ENCODE measurements at regions not wholly inside any gene's neighbourhood (a gene's known extent, or its start where the extent isn't known, plus 50 kb on each side); places are given as distances from the start of the nearest gene placed in this dataset.

DNA sequence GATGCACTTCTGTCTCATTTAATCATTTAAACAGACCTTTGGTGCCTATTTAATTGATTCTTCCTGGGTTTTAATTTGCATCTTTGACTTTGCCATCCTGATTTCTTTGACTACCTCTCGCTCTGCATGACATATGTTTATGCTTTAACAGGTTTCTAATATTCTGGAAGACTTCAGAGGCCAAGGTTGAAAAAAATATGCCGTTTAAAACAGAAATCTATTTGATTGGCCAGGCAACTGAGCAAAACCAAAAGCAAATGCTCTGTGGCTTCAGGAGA is 303.4 kb downstream of the IRS1 start:
- DNase-seq (ENCODE audit: extremely low read depth in 1 of 11, low read depth in 9 of 11, low spot score in 4 of 11), result no peak

DNA sequence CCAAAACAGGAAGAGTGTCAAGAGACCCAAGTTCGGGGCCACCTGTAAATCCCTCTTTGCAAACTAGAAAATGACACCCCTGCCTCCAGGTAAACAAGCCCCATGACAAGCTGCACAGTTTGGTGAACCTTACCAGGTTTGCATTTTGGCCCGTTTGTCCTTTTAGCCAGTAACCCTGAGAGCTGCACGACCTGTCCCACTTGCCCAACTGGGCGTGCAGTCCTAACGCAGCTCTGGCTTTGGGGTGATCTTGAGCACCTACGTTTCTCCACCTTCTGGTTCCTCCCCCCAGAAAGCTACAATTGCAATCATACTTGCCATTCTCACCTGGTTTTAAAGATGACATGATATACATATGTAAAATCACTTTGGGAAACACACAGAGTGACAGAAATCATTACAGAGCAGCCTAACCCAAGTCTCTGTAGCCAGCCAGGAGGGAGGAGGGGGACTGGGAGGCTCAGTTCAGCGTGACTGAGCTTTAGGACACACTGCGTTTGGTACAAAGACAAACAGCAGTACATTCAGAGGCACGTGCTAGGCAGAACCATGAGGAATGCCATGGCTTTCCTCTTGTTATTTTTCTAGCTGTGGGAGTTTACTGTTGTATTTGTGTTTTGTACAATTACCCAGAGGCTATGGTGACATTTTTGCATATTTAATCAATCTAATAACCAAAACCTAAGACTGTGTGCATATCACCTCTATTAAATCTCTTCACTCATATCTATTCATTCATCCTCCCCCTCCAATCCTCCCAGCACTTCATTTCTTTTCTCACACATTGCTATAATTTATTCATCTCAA is 304.0 kb downstream of the IRS1 start:
- peak in 4 of 11 donors; percentile 28 to 41 (median 33) for DNase-seq (ENCODE audit: extremely low read depth in 1 of 11, low read depth in 9 of 11, low spot score in 4 of 11)

DNA sequence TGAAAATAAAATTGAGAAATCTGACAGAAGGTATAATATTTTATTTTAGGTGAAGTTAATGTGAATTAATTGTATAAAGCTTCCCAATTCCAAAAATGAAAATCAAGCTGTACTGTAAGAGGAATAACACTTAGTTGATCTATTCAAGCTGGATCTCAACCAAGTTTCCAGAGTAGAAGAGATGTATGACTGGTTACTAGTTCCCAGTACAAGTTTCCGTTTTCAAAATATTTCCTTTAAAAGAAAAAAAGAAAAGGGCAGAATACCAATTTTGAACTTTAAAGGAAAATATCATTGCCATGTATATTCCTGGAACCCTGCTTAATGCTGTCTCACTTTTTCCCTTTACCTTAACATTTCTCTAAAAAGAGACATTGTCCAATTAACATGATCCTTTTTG is 308.5 kb downstream of the IRS1 start:
- no peak for DNase-seq (ENCODE audit: extremely low read depth in 1 of 11, low read depth in 9 of 11, low spot score in 4 of 11)

DNA sequence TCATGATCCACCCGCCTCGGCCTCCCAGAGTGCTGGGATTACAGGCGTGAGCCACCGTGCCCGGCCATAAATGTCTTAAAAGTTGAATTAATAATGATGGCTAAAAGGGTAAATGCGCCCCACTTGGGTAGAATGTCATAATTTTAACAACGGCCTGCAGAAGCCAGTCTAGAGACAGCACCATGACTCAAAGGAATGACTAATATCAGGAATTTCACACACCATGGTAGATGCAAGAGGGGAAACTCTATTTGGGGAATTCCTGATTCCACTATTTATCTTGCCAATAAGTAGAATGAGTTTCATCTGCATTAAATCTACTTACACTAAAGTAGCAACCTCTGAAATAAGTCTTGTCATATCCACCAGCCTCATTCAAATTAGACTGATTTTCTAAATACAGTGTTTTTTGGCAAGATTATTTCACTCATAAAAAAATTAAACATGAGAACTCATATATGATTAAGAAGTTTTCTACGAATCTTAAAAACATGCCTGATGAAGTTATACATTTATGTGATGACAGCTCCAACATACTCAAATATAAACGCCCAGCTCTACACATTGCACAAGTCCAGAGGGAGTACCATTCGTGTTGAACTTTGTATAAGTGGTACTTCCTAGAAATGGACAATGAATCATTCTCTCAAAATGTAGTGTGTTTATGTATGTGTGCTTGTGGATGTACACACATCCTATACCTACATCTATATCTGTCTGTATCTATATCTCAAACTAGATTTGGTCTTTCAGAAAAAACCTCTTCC is 309.7 kb downstream of the IRS1 start:
- no peak for DNase-seq (ENCODE audit: extremely low read depth in 1 of 11, low read depth in 9 of 11, low spot score in 4 of 11)

DNA sequence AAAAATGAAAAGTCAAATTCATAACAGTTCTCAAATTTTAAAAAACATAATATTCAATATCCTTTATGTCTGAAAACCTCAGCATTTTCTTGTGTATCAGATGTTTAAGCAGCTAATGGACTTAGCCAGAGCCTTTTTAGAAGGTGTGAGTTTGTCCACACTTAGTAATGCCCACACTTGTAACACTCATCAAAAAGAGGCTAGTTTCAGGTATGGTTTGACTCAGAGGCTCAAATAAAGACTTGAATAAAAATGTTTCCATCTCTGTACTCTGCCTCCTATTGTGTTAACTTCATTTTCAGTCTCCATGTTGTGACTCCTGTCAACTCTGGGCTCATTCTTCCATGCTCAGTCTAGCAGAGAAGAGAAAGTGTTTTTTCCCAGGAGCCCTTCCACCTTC is 311.6 kb downstream of the IRS1 start:
- no peak for DNase-seq (ENCODE audit: extremely low read depth in 1 of 11, low read depth in 9 of 11, low spot score in 4 of 11)

DNA sequence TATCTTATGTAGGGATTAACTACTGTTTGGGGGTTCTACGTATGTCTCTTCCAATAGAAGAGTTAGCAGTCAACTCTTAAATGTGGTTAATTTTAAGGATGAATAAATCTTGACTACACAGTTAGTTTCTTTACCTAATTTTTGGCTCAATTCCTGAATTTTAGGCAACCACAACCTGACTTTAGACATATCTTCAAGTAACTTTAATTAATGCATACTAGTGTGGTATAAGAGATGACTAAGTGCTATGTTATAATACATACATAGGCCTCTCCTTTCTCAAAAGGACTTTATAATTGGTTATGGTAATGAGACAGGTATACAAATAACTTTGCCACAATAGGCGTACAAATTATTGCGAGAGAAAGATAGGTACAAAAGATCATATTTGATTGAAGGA is 312.0 kb downstream of the IRS1 start:
- no peak for DNase-seq (ENCODE audit: extremely low read depth in 1 of 11, low read depth in 9 of 11, low spot score in 4 of 11)

DNA sequence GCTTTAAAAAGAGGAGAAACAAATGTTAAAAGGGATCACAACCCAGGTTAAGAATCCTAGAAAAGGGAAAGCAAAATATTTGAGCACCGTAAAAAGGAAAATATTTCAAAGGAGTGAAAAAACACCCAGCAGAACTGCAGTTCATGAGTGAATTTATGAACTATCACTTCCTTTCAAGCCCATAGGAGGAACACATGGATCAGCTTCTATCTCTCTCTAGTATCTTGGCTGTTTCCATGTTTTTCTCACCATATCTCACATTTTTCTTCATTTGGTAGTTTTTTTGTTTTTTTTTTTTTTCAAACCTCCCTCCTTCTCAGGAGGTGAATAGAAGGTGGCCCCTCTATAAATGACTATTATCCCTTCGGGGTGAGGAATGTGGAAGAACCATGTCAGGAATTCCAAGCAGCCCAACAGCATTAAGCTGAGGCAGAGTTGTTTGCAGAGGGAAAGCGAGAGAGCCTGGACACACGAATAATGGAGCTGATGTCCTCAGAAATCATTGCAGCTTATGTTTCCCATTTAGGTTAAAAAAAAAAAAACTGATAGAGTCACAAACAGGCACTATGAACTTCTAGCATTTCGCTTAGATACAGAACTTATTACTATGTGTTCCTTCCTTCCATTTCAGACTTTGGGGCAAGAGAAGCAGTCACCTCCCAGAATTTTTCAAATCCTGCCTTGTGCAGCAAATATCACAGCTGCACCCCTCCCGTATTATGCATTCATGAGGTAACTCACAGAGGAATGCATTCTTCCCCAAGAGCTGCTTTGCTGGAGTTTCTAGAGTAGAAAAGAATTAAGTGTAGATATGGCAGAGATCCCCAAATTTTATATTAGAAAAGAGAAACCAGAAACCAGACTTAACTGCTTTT is 315.6 kb downstream of the IRS1 start:
- no peak for DNase-seq (ENCODE audit: extremely low read depth in 1 of 11, low read depth in 9 of 11, low spot score in 4 of 11)

DNA sequence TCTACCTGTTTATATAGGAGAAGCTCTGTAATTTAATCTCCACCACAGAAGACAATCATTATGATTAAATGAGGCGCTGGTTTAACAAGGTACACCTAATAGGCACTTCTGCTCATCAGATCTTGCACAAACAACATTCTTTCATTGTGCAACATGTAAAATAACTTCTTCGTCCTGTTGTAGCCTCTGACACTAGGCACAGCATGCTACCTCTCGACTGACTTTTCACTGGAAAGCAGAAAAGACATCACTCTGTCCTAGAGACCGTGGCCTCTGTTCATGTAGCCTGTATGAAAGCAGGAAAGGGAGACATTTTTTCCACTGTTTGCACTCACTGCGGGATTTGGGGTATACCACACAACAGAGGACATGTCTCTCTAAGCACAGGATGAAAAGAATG is 316.5 kb downstream of the IRS1 start:
- no peak for DNase-seq (ENCODE audit: extremely low read depth in 1 of 11, low read depth in 9 of 11, low spot score in 4 of 11)

DNA sequence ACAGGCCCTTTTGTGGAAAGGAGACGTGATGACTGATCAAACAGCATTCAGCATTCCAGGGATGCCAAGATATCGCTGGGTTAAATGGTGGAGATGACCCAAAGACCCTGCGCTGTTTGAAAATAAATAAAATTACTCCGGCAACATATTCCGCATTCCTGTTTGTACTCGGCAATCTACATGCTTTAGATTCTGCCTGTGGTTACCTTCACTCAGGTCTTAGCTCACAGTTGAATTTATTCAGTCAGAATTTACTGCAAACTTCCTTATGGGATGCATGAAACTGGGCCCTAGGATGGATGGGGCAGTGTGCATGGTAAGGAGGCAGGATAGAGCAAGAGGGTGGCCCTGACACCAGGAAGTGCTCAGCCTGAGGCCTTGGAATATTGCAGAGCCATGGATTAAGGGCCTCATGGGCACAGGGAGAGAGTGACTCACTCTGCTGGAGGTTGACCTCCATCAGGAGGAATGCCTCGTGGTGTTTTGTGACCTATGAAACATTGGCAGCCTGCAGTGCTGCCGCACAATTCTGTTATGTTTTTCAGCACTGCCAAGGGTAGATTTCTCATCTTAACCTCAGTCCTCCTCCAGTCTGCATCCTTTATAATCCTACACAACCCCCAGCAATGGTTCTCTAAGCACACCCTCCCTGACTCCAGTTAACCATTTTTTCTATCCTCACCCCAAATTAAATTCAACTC is 321.4 kb downstream of the IRS1 start:
- DNase-seq (ENCODE audit: extremely low read depth in 1 of 11, low read depth in 9 of 11, low spot score in 4 of 11), result no peak

DNA sequence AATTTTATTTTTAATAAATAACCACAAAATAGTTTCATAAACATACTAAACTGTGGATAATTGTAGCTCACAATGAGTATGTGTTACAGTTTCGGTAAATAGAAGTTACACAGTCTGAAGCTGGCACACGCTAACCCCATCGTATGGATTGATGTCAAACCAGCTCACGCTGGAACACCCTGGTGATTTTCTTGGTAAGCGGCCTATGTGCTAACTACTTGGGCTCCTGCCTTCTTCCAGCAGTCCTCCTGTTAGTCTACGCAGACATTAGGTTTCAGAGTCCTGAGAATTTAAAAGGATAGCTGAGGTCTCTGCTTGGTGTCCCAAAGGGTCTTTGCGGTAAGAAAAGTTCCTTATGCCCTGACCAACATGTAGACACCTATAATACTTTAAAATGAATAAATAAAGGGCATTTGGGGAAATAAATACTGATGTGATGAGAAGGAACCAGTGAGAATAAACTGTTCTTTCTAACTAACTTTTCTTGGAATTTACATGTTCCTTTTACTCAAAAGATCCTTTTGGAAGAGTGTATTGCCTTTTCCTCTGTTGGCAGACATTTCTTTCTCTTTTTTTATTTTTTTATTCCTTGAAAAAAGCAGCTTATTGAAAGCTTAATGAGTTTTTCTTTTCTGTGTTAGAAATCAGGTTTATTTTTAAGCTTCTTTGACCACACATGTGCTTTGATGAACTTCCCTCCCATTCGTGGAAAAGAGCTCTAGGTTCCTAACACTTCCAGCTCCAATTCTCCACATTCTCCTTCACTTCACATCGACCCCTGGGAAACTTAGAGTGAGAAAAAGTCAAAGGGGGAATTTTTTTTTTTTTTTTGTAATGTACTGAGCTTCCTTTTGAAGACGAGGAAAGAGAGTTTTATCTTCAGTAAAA is 322.2 kb downstream of the IRS1 start:
- no peak for DNase-seq (ENCODE audit: extremely low read depth in 1 of 11, low read depth in 9 of 11, low spot score in 4 of 11)

DNA sequence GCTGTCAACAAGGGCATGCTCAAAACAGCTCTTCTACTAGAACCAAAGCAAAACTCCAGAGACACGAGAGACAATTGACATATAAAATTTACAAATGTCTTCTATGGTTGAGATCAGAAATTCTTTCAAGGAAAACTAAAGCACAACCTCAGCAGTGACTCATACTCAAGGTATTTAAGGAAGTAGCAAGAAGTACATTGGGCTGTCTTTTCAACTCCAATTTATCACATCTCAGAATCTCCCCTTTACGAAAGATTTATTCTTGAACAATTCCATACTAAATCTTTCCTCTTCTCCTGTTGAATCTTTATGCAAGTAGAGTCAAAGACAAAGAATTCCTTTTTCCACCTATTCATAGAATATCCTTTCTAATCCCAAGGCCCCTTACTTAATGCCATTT is 324.0 kb downstream of the IRS1 start:
- DNase-seq (ENCODE audit: extremely low read depth in 1 of 11, low read depth in 9 of 11, low spot score in 4 of 11), result no peak

DNA sequence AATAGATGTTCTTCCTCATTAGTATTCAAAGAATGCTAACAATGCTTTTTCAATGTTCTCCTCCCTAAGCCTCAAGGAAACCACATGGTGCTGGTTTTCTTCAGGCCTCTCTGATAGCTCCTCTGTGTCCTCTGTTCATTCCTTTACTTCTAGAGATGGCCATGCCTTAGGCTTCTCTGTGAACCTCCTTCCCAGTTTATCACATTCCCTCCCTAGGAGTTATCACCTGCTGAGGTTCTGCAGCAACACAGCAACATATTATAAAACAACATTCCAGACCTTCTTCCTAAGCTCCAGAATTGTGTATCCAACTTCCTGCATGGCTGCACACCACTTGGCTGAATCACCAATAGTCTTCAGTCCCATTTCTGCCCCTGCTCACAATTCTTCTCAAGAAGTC is 325.5 kb downstream of the IRS1 start:
- no peak for DNase-seq (ENCODE audit: extremely low read depth in 1 of 11, low read depth in 9 of 11, low spot score in 4 of 11)

DNA sequence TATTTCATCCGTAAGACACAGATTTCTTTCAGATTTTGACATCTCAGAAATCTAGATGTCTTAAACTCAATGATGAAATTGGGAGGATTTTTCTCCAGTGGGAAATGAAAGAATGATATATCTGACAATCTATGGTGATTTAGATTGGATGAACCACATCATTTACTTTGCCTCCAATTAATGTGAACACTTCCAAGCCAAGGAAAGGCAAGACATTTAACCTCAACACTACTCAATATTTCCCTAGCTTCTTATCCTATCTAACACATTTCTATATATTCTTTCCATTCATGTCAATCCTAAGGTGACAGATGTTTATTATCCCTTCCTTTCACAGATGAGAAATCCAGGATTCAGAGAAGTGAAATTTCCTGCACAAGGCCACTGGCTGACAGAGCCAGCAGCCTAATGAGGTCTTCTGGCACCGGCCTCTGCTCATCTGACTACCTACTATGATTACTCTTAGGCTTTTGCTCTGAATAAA is 327.6 kb downstream of the IRS1 start:
- no peak for DNase-seq (ENCODE audit: extremely low read depth in 1 of 11, low read depth in 9 of 11, low spot score in 4 of 11)

DNA sequence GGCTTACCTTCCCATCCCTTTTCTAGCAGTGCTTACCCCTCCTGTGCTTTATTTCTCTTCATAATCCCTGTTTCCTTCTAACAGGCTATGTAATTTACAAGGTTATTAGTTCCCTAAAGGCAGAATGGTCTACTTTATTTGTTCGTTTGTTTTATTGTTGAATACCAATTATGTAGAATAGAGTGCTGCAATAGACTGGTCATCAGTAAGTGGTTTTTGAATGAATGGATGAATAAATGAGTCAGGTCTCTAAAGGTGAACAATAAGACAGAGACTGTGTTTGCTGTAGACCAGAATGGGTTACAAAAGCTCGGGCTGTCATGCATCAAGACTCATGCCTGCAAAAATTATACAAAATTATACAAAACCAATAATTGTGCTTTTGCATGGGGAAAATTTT is 332.0 kb downstream of the IRS1 start:
- DNase-seq (ENCODE audit: extremely low read depth in 1 of 11, low read depth in 9 of 11, low spot score in 4 of 11), result no peak

DNA sequence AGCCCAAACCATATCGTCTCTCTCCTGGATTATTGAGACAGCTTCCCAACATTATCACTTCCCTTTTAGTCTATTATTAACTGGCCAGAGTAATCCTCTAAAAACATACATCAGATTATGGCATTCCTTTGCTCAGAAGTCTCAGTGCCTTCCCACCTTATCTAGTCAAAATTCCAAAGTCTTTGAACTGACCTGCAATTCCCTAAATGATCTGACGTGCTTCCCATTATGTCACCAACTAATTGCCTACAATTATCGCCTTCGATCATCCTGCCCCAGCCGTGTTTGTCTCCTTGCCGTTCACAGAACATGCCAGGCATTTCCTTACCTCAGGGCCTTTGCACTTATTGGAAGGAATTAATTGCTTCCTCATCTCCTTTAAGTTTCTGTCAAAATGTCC is 332.4 kb downstream of the IRS1 start:
- no peak for DNase-seq (ENCODE audit: extremely low read depth in 1 of 11, low read depth in 9 of 11, low spot score in 4 of 11)

DNA sequence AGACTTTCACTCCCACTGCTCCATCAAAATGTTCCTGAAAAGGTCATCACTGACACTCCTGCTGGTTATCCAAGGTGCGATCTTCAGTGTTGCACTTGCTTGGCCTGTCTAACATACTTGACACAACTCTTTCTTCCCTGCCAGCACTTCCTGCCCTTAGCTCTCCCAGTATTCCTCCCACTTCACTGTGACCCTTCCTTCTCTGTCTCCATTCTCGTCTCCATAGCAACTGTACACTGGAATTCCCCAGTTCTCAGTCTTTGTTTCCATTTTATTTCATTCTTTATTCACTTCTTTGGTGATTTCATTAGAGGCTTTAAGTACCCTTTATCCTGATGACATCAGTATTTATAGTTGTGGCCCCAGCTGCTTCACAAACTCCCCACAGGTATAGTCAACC is 333.0 kb downstream of the IRS1 start:
- DNase-seq (ENCODE audit: extremely low read depth in 1 of 11, low read depth in 9 of 11, low spot score in 4 of 11), result no peak

DNA sequence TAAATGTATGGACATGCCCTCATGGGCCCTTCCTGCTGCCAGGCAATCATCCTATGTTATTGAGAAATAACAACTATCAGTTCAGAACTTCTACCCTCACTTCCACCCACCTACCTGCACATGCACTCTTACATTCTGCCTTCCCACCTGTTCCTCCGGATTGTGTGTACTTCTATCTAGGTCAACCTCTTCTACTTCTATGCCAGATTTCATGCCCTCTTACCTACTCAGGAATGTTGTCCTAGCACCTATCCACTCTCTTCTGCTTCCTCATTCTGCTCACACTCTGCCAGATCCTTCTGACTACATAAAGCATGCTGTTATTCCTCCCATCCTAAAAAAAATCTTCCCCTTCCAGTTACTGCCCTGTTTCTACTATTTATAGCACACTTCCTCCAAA is 333.5 kb downstream of the IRS1 start:
- no peak for DNase-seq (ENCODE audit: extremely low read depth in 1 of 11, low read depth in 9 of 11, low spot score in 4 of 11)

DNA sequence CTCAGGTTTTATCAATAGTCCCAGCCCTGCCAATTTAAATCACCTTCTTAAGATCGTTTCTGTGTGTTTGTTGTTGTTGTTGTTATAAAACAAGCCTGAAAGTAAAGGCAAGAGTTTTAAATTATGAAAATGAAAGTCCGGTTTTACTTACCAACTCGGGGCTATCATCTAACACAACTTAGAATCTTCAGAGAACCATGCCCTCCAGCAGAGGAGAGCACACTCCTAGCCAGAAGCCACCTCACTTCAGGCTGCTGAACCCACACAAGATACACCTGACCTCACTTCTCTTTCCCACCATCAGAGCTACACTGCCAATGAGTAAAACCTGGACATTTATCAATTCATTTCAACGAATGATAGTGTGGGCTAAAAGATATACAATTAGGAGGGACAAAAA is 335.2 kb downstream of the IRS1 start:
- no peak for DNase-seq (ENCODE audit: extremely low read depth in 1 of 11, low read depth in 9 of 11, low spot score in 4 of 11)
